BLaER1 (cell line): ENCODE measurements at regions not wholly inside any gene's neighbourhood (a gene's known extent, or its start where the extent isn't known, plus 50 kb on each side); places are given as distances from the start of the nearest gene placed in this dataset.

ENCODE experiments used
- H3K27ac ChIP-seq: shearing (Covaris generic); formaldehyde crosslinking; 2 replicates; pipeline ENCODE4 v1.8.1; 2022
- H3K27me3 ChIP-seq: shearing (Covaris generic); formaldehyde crosslinking; 2 replicates; pipeline ENCODE4 v1.8.1; 2022
- H3K36me3 ChIP-seq: shearing (Covaris generic); formaldehyde crosslinking; 2 replicates; pipeline ENCODE4 v1.8.1; 2022
- H3K4me1 ChIP-seq: shearing (Covaris generic); formaldehyde crosslinking; 2 replicates; pipeline ENCODE4 v1.8.1; 2022
- H3K4me2 ChIP-seq: shearing (Covaris generic); formaldehyde crosslinking; 2 replicates; pipeline ENCODE4 v1.8.1; 2022
- H3K4me3 ChIP-seq: shearing (Covaris generic); formaldehyde crosslinking; 2 replicates; pipeline ENCODE4 v1.8.1; 2022
- H3K9ac ChIP-seq: shearing (Covaris generic); formaldehyde crosslinking; 2 replicates; pipeline ENCODE4 v1.8.1; 2022
- H3K9me3 ChIP-seq: shearing (Covaris generic); formaldehyde crosslinking; 2 replicates; pipeline ENCODE4 v1.8.1; 2022
- H4K20me1 ChIP-seq: shearing (Covaris generic); formaldehyde crosslinking; 2 replicates; pipeline ENCODE4 v1.8.1; 2022
- Cebpa-rat ChIP-seq: shearing (Covaris generic); IDR thresholded peaks from 2 replicates; pipeline ENCODE4 v1.8.1; 2022

DNA sequence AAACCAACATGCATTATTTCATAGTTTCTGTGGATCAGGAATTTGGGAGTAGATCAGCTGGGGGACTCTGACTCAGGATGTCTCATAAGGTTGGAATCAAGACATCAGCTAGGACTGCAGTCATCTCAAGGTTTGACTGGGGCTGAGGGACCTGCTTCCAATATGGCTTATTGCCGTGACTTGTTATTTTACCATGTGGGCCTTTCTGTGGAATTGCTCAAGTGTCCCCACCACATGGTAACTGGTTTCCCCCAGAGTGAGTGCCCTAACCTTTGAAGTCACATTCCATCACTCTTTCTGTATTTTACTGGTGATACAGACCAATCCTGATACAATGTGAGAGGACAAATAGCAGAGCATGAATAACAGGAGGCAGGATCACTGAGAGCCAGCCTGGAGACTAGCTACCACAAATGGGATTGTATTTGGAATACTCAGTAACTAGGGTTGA, 70.2 kb upstream of the ELL2 start:
- Histone ChIP-seq H3K4me1 (no peaks in the 10 kb centered on the region), H3K27me3 (no peaks in the 10 kb centered on the region), H3K9me3 (no peaks in the 10 kb centered on the region), H3K27ac (no peak overlapping the region), H3K9ac (no peak overlapping the region), H3K4me2 (no peak overlapping the region), H4K20me1 (no peaks in the 10 kb centered on the region), H3K4me3 (no peak overlapping the region), H3K36me3 (no peaks in the 10 kb centered on the region)
- no peak for TF ChIP-seq Cebpa-rat

DNA sequence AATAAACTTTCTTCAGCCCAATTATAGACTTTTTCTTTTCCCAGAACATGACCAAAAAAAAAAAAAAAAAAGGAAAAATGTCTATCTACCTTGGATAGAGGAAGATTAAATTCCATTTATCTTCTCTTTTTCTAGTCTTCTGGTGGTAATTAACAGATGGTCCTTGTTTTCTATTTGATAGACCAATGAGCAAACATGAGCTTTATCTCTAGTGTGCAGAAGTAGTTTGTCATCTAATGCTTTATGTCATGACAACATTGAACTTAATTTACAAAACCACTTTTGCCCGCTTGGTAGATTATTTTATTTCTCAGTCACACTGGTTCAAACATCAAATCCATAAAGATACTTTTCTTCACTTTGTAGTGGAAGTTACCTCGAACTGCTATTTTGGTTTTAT, 69.5 kb upstream of the ELL2 start:
- no peak for TF ChIP-seq Cebpa-rat
- Histone ChIP-seq H3K27ac (no peak overlapping the region), H3K27me3 (no peaks in the 10 kb centered on the region), H3K4me1 (no peaks in the 10 kb centered on the region), H4K20me1 (no peaks in the 10 kb centered on the region), H3K9ac (no peak overlapping the region), H3K4me2 (no peak overlapping the region), H3K4me3 (no peak overlapping the region), H3K36me3 (no peaks in the 10 kb centered on the region), H3K9me3 (no peaks in the 10 kb centered on the region)

DNA sequence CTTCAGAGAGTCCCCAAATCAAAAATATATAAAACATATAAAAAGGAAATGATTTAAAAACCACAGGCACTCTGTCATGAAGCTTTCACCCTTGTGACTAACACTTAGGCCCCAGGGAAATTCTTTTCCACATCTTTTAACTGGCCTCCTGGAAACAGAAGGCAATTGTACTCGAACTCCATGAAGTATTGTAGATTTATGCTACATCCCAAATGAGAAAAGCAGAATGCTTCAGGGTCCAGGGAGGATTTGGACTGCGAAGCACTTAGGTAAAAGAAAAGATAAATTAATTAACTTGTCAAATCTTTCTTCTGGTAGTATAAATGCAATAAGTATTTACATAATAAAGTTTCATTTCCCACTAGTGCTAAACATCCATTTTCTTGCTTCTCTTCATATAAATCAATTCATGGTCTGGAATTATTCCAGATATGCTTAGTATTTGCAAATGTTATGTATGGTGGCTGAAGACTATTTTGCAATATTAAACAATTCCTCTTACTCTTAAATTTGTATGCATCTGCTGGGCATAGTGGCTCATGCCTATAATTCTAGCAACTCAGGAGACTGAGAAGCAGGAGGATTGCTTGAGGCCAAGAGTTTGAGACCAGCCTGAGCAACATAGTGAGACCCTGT, 64.9 kb upstream of the ELL2 start:
- Histone ChIP-seq H3K4me2 (no peak overlapping the region), H3K27me3 (no peaks in the 10 kb centered on the region), H3K27ac (no peak overlapping the region), H4K20me1 (no peaks in the 10 kb centered on the region), H3K4me1 (no peaks in the 10 kb centered on the region), H3K9ac (no peak overlapping the region), H3K36me3 (no peaks in the 10 kb centered on the region), H3K4me3 (no peak overlapping the region), H3K9me3 (no peaks in the 10 kb centered on the region)
- no peak for TF ChIP-seq Cebpa-rat

DNA sequence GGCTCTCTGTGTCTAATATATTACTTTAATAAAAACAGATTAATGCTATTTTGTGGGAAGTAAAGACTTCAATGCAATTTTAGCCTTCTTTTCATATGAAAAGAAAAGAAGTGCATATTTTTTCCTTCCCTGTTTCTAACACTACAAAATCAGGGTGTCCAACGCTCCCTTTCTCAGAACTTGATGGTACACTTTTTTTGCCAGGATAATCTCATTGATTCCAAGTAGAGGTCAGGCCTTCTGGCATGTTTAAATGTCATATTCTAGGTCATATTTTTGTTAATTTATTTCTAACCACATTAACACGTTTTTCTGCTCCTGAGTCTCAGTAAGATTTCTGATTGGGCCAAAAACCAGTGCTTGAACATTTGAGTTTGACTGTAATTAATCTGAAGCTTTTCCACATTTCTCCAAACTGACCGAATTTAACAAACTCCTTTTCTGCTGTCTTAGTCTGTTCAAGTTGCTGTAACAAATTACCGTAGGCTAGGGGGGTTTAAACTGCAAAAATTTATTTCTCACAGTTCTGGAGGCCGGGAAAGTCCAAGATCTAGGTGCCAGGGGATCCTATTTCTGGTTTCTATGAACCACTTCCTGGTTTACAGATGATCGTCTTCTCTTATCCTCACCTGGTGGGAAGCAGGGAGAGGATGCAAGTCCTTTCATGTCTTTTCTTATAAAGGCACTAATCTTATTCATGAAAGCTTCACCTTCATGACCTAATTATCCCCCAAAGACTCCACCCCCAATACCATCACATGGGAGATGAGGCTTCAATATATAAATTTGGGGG, 63.2 kb upstream of the ELL2 start:
- Histone ChIP-seq H3K4me3 (no peak overlapping the region), H3K27me3 (no peaks in the 10 kb centered on the region), H3K9ac (no peak overlapping the region), H3K36me3 (no peaks in the 10 kb centered on the region), H4K20me1 (no peaks in the 10 kb centered on the region), H3K9me3 (no peaks in the 10 kb centered on the region), H3K4me1 (no peaks in the 10 kb centered on the region), H3K27ac (no peak overlapping the region), H3K4me2 (no peak overlapping the region)
- TF ChIP-seq Cebpa-rat = no peak

DNA sequence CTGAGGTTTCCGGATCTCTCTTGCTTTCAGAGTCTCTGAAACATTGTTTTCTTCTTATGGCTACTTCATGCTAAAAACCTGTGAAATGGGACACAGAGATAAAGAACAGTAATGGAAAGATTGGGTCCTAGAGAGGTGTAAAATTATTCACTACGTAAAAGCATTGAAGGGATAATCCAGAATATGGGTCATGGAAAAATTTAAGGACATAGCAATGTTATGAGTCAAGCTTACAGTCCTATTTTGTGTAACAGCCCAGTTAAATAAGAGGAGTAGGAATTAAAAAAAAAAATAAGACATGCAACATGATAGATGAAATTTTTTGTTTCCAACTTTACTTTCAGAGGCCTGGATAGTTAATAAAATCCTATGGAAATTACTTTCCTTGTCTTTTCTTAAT, 61.9 kb upstream of the ELL2 start:
- no peak overlapping the region for H3K27ac ChIP-seq
- TF ChIP-seq Cebpa-rat = no peak
- H3K36me3 ChIP-seq = no peaks in the 10 kb centered on the region
- no peaks in the 10 kb centered on the region for H3K4me1 ChIP-seq
- H3K27me3 ChIP-seq = no peaks in the 10 kb centered on the region
- H4K20me1 ChIP-seq = no peaks in the 10 kb centered on the region
- no peak overlapping the region for H3K9ac ChIP-seq
- no peaks in the 10 kb centered on the region for H3K9me3 ChIP-seq
- no peak overlapping the region for H3K4me3 ChIP-seq
- H3K4me2 ChIP-seq = no peak overlapping the region

DNA sequence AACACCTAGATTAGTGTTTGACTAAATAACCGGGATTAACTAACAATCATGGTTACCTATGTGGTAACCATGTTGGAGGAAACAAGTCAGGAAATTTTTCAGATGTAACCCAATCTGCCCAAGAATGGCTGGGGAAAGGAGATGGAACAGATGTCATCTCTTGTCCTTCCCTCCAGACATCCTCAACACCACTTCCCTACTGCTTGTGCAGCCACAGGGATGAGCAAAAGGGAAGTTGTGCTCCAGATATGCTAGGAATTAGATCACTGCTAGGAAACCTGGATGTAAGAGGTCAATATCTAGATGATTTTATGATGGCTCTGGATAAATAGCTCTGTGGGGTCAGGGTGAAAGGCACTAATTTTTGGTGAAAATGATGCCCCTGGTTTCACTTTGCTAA, 61.3 kb upstream of the ELL2 start:
- no peaks in the 10 kb centered on the region for H3K9me3 ChIP-seq
- H3K4me1 ChIP-seq = no peaks in the 10 kb centered on the region
- no peak overlapping the region for H3K4me2 ChIP-seq
- no peaks in the 10 kb centered on the region for H3K36me3 ChIP-seq
- no peak overlapping the region for H3K9ac ChIP-seq
- no peak overlapping the region for H3K27ac ChIP-seq
- no peaks in the 10 kb centered on the region for H4K20me1 ChIP-seq
- no peak for TF ChIP-seq Cebpa-rat
- H3K27me3 ChIP-seq = no peaks in the 10 kb centered on the region
- H3K4me3 ChIP-seq = no peak overlapping the region

DNA sequence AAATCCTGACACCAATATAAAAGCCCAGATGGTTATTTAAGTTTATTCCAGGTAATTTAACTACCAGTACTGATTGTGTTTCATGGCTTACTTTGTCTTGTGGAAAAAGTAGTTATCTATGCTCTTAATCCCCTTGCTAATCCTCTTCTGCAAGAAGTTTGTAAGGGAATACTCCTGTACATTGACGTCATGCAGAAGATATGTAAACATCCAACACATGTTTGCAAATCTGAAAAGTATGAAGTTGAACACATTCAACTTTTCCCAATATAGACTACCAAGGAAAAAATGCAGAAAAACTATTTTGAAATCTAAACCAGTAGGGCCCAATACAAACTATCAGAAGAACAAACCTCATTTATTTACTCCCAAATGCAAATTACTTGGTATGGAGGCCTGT, 56.3 kb upstream of the ELL2 start:
- Histone ChIP-seq H4K20me1 (no peaks in the 10 kb centered on the region), H3K4me1 (no peaks in the 10 kb centered on the region), H3K36me3 (no peaks in the 10 kb centered on the region), H3K9me3 (no peaks in the 10 kb centered on the region), H3K9ac (no peak overlapping the region), H3K4me2 (no peak overlapping the region), H3K27me3 (no peaks in the 10 kb centered on the region), H3K4me3 (no peak overlapping the region), H3K27ac (no peak overlapping the region)
- no peak for TF ChIP-seq Cebpa-rat

DNA sequence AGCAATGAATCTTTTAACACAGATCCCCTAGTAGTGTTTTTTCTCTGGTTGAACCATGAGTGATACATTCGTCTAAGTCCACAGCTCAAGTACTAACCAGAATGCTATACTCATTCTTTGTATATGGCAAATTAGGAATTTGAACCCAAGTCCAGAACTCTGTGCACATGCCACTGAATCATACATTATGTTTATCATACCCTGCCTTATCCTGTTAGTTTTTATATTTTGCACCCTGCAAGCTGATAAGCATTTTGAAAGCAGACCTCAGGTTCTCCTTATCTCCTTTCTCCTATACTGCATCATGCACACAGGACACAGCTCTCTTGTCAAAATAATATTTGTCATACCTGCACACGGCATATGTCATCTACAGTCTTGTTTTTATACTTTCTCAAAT, 54.6 kb upstream of the ELL2 start:
- Histone ChIP-seq H3K36me3 (no peaks in the 10 kb centered on the region), H3K9ac (no peak overlapping the region), H3K27ac (no peak overlapping the region), H3K4me3 (no peak overlapping the region), H3K9me3 (no peaks in the 10 kb centered on the region), H3K27me3 (no peaks in the 10 kb centered on the region), H3K4me2 (no peak overlapping the region), H4K20me1 (no peaks in the 10 kb centered on the region), H3K4me1 (no peaks in the 10 kb centered on the region)
- TF ChIP-seq Cebpa-rat = no peak

DNA sequence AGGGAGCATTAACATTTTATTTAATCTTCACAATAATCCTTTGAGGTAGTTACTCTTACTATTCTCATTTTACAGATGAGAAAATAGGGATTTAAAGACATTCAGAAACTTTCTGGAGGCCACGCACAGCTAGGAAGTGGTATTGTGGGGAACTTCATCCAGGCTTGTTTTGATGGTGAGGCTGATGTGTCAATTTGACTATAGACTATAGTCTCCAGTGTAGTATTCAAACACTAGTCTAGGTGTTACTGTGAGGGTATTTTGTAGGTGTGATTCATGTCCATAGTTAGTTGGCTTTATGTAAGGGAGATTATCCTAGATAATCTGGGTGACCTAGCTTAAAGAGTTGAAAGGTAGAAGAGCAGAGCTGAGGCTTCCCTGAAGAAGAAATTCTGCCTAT, 54.1 kb upstream of the ELL2 start:
- Histone ChIP-seq H3K9me3 (no peaks in the 10 kb centered on the region), H3K36me3 (no peaks in the 10 kb centered on the region), H3K4me2 (no peak overlapping the region), H3K4me3 (no peak overlapping the region), H3K4me1 (no peaks in the 10 kb centered on the region), H3K27ac (no peak overlapping the region), H4K20me1 (no peaks in the 10 kb centered on the region), H3K27me3 (no peaks in the 10 kb centered on the region), H3K9ac (no peak overlapping the region)
- no peak for TF ChIP-seq Cebpa-rat

DNA sequence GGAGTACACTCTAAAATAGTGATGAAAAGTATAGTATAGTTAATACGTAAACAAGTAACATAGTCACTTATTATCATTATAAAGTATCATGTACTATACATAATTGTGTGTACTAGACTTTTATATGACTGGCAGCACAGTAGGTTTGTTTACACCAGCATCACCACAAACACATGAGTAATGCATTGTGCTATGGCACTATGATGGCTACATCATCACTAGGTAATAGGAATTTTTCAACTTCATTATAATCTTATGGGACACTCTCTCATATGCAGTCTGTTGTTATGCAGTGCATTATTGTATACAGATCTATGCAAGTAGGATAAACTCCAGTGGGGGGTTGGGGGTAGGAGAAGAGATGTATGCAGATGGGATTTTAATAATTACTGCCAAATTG, 52.7 kb upstream of the ELL2 start:
- TF ChIP-seq Cebpa-rat = no peak
- H3K4me3 ChIP-seq = no peak overlapping the region

More for the DNA sequence above, 52.7 kb upstream of the ELL2 start:
- H3K4me1 ChIP-seq = no peaks in the 10 kb centered on the region
- no peaks in the 10 kb centered on the region for H3K9me3 ChIP-seq
- H3K4me2 ChIP-seq = no peak overlapping the region
- H3K36me3 ChIP-seq = no peaks in the 10 kb centered on the region
- H3K27ac ChIP-seq = no peak overlapping the region
- H4K20me1 ChIP-seq = no peaks in the 10 kb centered on the region
- H3K9ac ChIP-seq = no peak overlapping the region
- no peaks in the 10 kb centered on the region for H3K27me3 ChIP-seq
